ENCODE measurements at regions not wholly inside any gene's neighbourhood (a gene's known extent, or its start where the extent isn't known, plus 50 kb on each side); places are given as distances from the start of the nearest gene placed in this dataset.

- DNase-seq = no peak
- Histone ChIP-seq H3K27me3 (replicated peaks) (no peaks in the 10 kb centered on the region), H3K27ac (no peak overlapping the region), H3K36me3 (replicated peaks) (no peaks in the 10 kb centered on the region), H3K4me3 (ENCODE audit: low read depth, low read length) (no peak overlapping the region)
- no peak for TF ChIP-seq CTCF (IDR thresholded peaks at IDR 0.05; ENCODE audit: low read depth, low read length, missing control alignments)
- in situ Hi-C loops (cut with HindIII; ENCODE audit: low pct_ligation_motif_present, low sequenced_read_pairs) = no loop called here
These were observed 521.4 kb downstream of the CAAP1 start for GRCh38 chr9:26371236-26371635.

- H3K27ac ChIP-seq = no peak overlapping the region
- H3K4me3 ChIP-seq (ENCODE audit: low read depth, low read length) = no peak overlapping the region
- no peak for TF ChIP-seq CTCF (IDR thresholded peaks at IDR 0.05; ENCODE audit: low read depth, low read length, missing control alignments)
- no peak for DNase-seq
- H3K27me3 ChIP-seq (replicated peaks) = no peaks in the 10 kb centered on the region
- no peaks in the 10 kb centered on the region for H3K36me3 ChIP-seq (replicated peaks)
- in situ Hi-C loops (cut with HindIII; ENCODE audit: low pct_ligation_motif_present, low sequenced_read_pairs) = no loop called here
These were observed 523.5 kb downstream of the CAAP1 start for GRCh38 chr9:26369093-26369492.

- Histone ChIP-seq H3K36me3 (replicated peaks) (no peaks in the 10 kb centered on the region), H3K27ac (no peak overlapping the region), H3K4me3 (ENCODE audit: low read depth, low read length) (no peak overlapping the region), H3K27me3 (replicated peaks) (no peaks in the 10 kb centered on the region)
- TF ChIP-seq CTCF (IDR thresholded peaks at IDR 0.05; ENCODE audit: low read depth, low read length, missing control alignments) = no peak
- no peak for DNase-seq
- in situ Hi-C loops (cut with HindIII; ENCODE audit: low pct_ligation_motif_present, low sequenced_read_pairs) = no loop called here
These were observed 524.4 kb downstream of the CAAP1 start for GRCh38 chr9:26368241-26368640.

GRCh38 chr9:26361010-26361409 lies 531.6 kb downstream of the CAAP1 start:
- DNase-seq = no peak

GRCh38 chr9:26358836-26359235 lies 533.8 kb downstream of the CAAP1 start:
- in situ Hi-C loops (cut with HindIII; ENCODE audit: low pct_ligation_motif_present, low sequenced_read_pairs) = no loop called here
- no peak for DNase-seq
- TF ChIP-seq CTCF (IDR thresholded peaks at IDR 0.05; ENCODE audit: low read depth, low read length, missing control alignments) = no peak
- no peaks in the 10 kb centered on the region for H3K27me3 ChIP-seq (replicated peaks)
- no peak overlapping the region for H3K27ac ChIP-seq
- H3K4me3 ChIP-seq (ENCODE audit: low read depth, low read length) = no peak overlapping the region
- H3K36me3 ChIP-seq (replicated peaks) = no peaks in the 10 kb centered on the region

More at GRCh38 chr9:26361010-26361409, 531.6 kb downstream of the CAAP1 start:
- Histone ChIP-seq H3K27me3 (replicated peaks) (no peaks in the 10 kb centered on the region), H3K4me3 (ENCODE audit: low read depth, low read length) (no peak overlapping the region), H3K36me3 (replicated peaks) (no peaks in the 10 kb centered on the region), H3K27ac (no peak overlapping the region)
- in situ Hi-C loops (cut with HindIII; ENCODE audit: low pct_ligation_motif_present, low sequenced_read_pairs) = no loop called here
- TF ChIP-seq CTCF (IDR thresholded peaks at IDR 0.05; ENCODE audit: low read depth, low read length, missing control alignments) = no peak

- TF ChIP-seq CTCF (IDR thresholded peaks at IDR 0.05; ENCODE audit: low read depth, low read length, missing control alignments) = no peak
- in situ Hi-C loops (cut with HindIII; ENCODE audit: low pct_ligation_motif_present, low sequenced_read_pairs) = no loop called here
- H3K27ac ChIP-seq = no peak overlapping the region
- no peaks in the 10 kb centered on the region for H3K36me3 ChIP-seq (replicated peaks)
- no peak overlapping the region for H3K4me3 ChIP-seq (ENCODE audit: low read depth, low read length)
- no peaks in the 10 kb centered on the region for H3K27me3 ChIP-seq (replicated peaks)
- no peak for DNase-seq
These were observed 534.7 kb downstream of the CAAP1 start for GRCh38 chr9:26357803-26358344.

Data from brain microvascular endothelial cell (primary cell).